ENCODE measurements at regions not wholly inside any gene's neighbourhood (a gene's known extent, or its start where the extent isn't known, plus 50 kb on each side); places are given as distances from the start of the nearest gene placed in this dataset.
A peak's percentile ranks its signal among the peaks of the same experiment; 100 is the strongest.

GRCh38 chr15:61519296-61519695 is 290.2 kb upstream of the RORA start:
- DNase-seq = no peak
- Histone ChIP-seq H3K36me3 (ENCODE audit: control insufficient read depth, insufficient read depth, low read length) (no peaks in the 10 kb centered on the region), H3K27me3 (ENCODE audit: control insufficient read depth, insufficient read depth, low read length, poor library complexity, severe bottlenecking) (no peaks in the 10 kb centered on the region), H3K4me3 (ENCODE audit: low read length) (no peak overlapping the region), H3K4me1 (ENCODE audit: control insufficient read depth, insufficient read depth, low read length) (no peaks in the 10 kb centered on the region), H3K27ac (ENCODE audit: low read depth, low read length) (no peak overlapping the region), H3K9me3 (ENCODE audit: control insufficient read depth, low read length) (no peaks in the 10 kb centered on the region), H3K9ac (ENCODE audit: extremely low read depth, low read length, poor library complexity, severe bottlenecking) (no peak overlapping the region)
- Mint-ChIP-seq H3K27me3 (ENCODE audit: insufficient read depth) (peaks cover 4% of the 10 kb centered on the region), H3K4me3 (no peak overlapping the region), H3K36me3 (ENCODE audit: low read depth) (no peaks in the 10 kb centered on the region), H3K27ac (no peak overlapping the region), H3K4me1 (peaks cover 9% of the 10 kb centered on the region), H3K9me3 (no peaks in the 10 kb centered on the region)
- WGBS, 2 experiments (ENCODE audit: insufficient coverage in 1 of 2, insufficient read length in 1 of 2) = 100% methylated on average over 1 of the region's 1 CpG; no CpG with 5 or more reads in 1 of the 2 experiments
- TF ChIP-seq CTCF (conservative IDR thresholded peaks at IDR 0.05) = no peak

- Histone ChIP-seq H3K27me3 (ENCODE audit: control insufficient read depth, insufficient read depth, low read length, poor library complexity, severe bottlenecking) (no peaks in the 10 kb centered on the region), H3K4me3 (ENCODE audit: low read length) (no peak overlapping the region), H3K27ac (ENCODE audit: low read depth, low read length) (no peak overlapping the region), H3K36me3 (ENCODE audit: control insufficient read depth, insufficient read depth, low read length) (no peaks in the 10 kb centered on the region), H3K9me3 (ENCODE audit: control insufficient read depth, low read length) (no peaks in the 10 kb centered on the region), H3K9ac (ENCODE audit: extremely low read depth, low read length, poor library complexity, severe bottlenecking) (no peak overlapping the region), H3K4me1 (ENCODE audit: control insufficient read depth, insufficient read depth, low read length) (no peaks in the 10 kb centered on the region)
- H3K9me3 Mint-ChIP-seq = no peaks in the 10 kb centered on the region
- H3K36me3 Mint-ChIP-seq (ENCODE audit: low read depth) = no peaks in the 10 kb centered on the region
- H3K4me1 Mint-ChIP-seq = peaks cover 9% of the 10 kb centered on the region
- no peak overlapping the region for H3K4me3 Mint-ChIP-seq
- peak; percentile 66 for DNase-seq
- H3K27ac Mint-ChIP-seq = no peak overlapping the region
- TF ChIP-seq CTCF (conservative IDR thresholded peaks at IDR 0.05) = no peak
- peaks cover 2% of the 10 kb centered on the region for H3K27me3 Mint-ChIP-seq (ENCODE audit: insufficient read depth)
- 81 to 92% methylated on average over 3 to 7 of the region's 7 CpGs for WGBS, 2 experiments (ENCODE audit: insufficient coverage in 1 of 2, insufficient read length in 1 of 2)
Measured at GRCh38 chr15:61518191-61518950, 289.3 kb upstream of the RORA start.

GRCh38 chr15:61517776-61518175 is 288.7 kb upstream of the RORA start:
- H3K9ac ChIP-seq (ENCODE audit: extremely low read depth, low read length, poor library complexity, severe bottlenecking) = no peak overlapping the region
- H3K27me3 ChIP-seq (ENCODE audit: control insufficient read depth, insufficient read depth, low read length, poor library complexity, severe bottlenecking) = no peaks in the 10 kb centered on the region
- H3K27me3 Mint-ChIP-seq (ENCODE audit: insufficient read depth) = peaks cover 2% of the 10 kb centered on the region
- no peak overlapping the region for H3K4me3 Mint-ChIP-seq
- DNase-seq = no peak
- peaks cover 9% of the 10 kb centered on the region for H3K4me1 Mint-ChIP-seq
- no peak overlapping the region for H3K27ac ChIP-seq (ENCODE audit: low read depth, low read length)
- H3K36me3 Mint-ChIP-seq (ENCODE audit: low read depth) = no peaks in the 10 kb centered on the region
- no peak for TF ChIP-seq CTCF (conservative IDR thresholded peaks at IDR 0.05)
- WGBS, 2 experiments (ENCODE audit: insufficient coverage in 1 of 2, insufficient read length in 1 of 2) = 90% methylated on average over 3 of the region's 3 CpGs; no CpG with 5 or more reads in 1 of the 2 experiments
- H3K36me3 ChIP-seq (ENCODE audit: control insufficient read depth, insufficient read depth, low read length) = no peaks in the 10 kb centered on the region
- H3K9me3 ChIP-seq (ENCODE audit: control insufficient read depth, low read length) = no peaks in the 10 kb centered on the region
- no peak overlapping the region for H3K27ac Mint-ChIP-seq
- H3K4me1 ChIP-seq (ENCODE audit: control insufficient read depth, insufficient read depth, low read length) = no peaks in the 10 kb centered on the region
- no peaks in the 10 kb centered on the region for H3K9me3 Mint-ChIP-seq
- no peak overlapping the region for H3K4me3 ChIP-seq (ENCODE audit: low read length)

All from endodermal cell (in vitro differentiated cells).